ENCODE measurements at regions not wholly inside any gene's neighbourhood (a gene's known extent, or its start where the extent isn't known, plus 50 kb on each side); places are given as distances from the start of the nearest gene placed in this dataset.

GRCh38 chr10:8985651-8986050 lies 931.2 kb downstream of the GATA3 start:
- TF ChIP-seq CTCF (IDR thresholded peaks at IDR 0.05) (no peak), POLR2A (IDR thresholded peaks at IDR 0.05) (no peak)

Measured in esophagus squamous epithelium (tissue), 4 donors.